Stimulated activated CD8-positive, alpha-beta memory T cell treated with anti-CD3 and anti-CD28 coated beads, Interleukin-2, amount 100 ng/mL, for 1 hour (primary cell): ENCODE measurements at regions not wholly inside any gene's neighbourhood (a gene's known extent, or its start where the extent isn't known, plus 50 kb on each side); places are given as distances from the start of the nearest gene placed in this dataset.
"Not testable (repeated sequence)": the region's sequence is repeated elsewhere in the genome, so short reads cannot be mapped to it uniquely, and the experiment has no call there.

Experiments used
- DNase-seq, 2 donors: peaks; one replicate each; pipeline ENCODE4 v3.0.0-alpha.2; 2020; ENCODE audit warnings: low read depth in 2 of 2

- DNase-seq: not testable (repeated sequence)
These were observed 103.0 kb downstream of the CARTPT start for GRCh38 chr5:71822065-71822464.

- no peak for DNase-seq
These were observed 106.9 kb downstream of the CARTPT start for GRCh38 chr5:71825992-71826391.

GRCh38 chr5:71828291-71829040 is 109.4 kb downstream of the CARTPT start:
- DNase-seq: no peak

- no peak for DNase-seq
These were observed 110.1 kb downstream of the CARTPT start for GRCh38 chr5:71829206-71829605.

GRCh38 chr5:71830681-71831539 is 111.8 kb downstream of the CARTPT start:
- DNase-seq: no peak

- DNase-seq: no peak
These were observed 114.0 kb downstream of the CARTPT start for GRCh38 chr5:71832812-71833715.

- DNase-seq: no peak
These were observed 115.5 kb downstream of the CARTPT start for GRCh38 chr5:71834601-71835000.

GRCh38 chr5:71836084-71836483 is 117.0 kb downstream of the CARTPT start:
- no peak for DNase-seq

GRCh38 chr5:71836559-71837112 is 117.6 kb downstream of the CARTPT start:
- no peak for DNase-seq

- DNase-seq: no peak
These were observed 119.2 kb downstream of the CARTPT start for GRCh38 chr5:71838286-71838685.

- no peak for DNase-seq
These were observed 120.2 kb downstream of the CARTPT start for GRCh38 chr5:71839096-71839884.

- DNase-seq: no peak
These were observed 122.0 kb downstream of the CARTPT start for GRCh38 chr5:71841107-71841506.

GRCh38 chr5:71843111-71843510 is 124.0 kb downstream of the CARTPT start:
- no peak for DNase-seq

GRCh38 chr5:71844862-71845261 is 125.8 kb downstream of the CARTPT start:
- no peak for DNase-seq

- no peak for DNase-seq
These were observed 140.4 kb downstream of the CARTPT start for GRCh38 chr5:71859515-71859914.

- no peak for DNase-seq
These were observed 141.0 kb downstream of the CARTPT start for GRCh38 chr5:71860048-71860447.

GRCh38 chr5:71861682-71862081 is 142.6 kb downstream of the CARTPT start:
- no peak for DNase-seq

GRCh38 chr5:71862087-71862486 is 143.0 kb downstream of the CARTPT start:
- DNase-seq: no peak

GRCh38 chr5:71862507-71863060 is 143.5 kb downstream of the CARTPT start:
- no peak for DNase-seq
